RWPE2 (cell line): ENCODE measurements at regions not wholly inside any gene's neighbourhood (a gene's known extent, or its start where the extent isn't known, plus 50 kb on each side); places are given as distances from the start of the nearest gene placed in this dataset.

Experiments
- ATAC-seq: fragments of 200-7000 bp; cut with Tn5 transposase; 3 replicates; pipeline ENCODE4 v1.9.1; 2021; ENCODE audit warnings: low read depth
- DNase-seq: peaks from one replicate; pipeline ENCODE4 v3.0.0-alpha.2; 2020; ENCODE audit warnings: low spot score
- H3K27ac ChIP-seq: fragments of 450-650 bp; 2 replicates; pipeline ENCODE4 v1.5.1; 2017; ENCODE audit warnings: mild to moderate bottlenecking; ENCODE audit not compliant: poor library complexity, severe bottlenecking
- H3K27me3 ChIP-seq: fragments of 250-450 bp; sonication (Bioruptor Pico); 2 replicates; pipeline ENCODE4 v1.5.1; 2021; ENCODE audit warnings: mild to moderate bottlenecking, moderate library complexity; ENCODE audit not compliant: insufficient read depth, poor library complexity, severe bottlenecking
- H3K36me3 ChIP-seq: fragments of 250-450 bp; sonication (Bioruptor Pico); 2 replicates; pipeline ENCODE4 v1.5.1; 2020; ENCODE audit warnings: low read depth, mild to moderate bottlenecking, moderate library complexity
- H3K4me1 ChIP-seq: fragments of 250-450 bp; sonication (Bioruptor Pico); 2 replicates; pipeline ENCODE4 v1.5.1; 2021; ENCODE audit warnings: mild to moderate bottlenecking, moderate library complexity; ENCODE audit not compliant: insufficient read depth, poor library complexity, severe bottlenecking
- H3K4me3 ChIP-seq: fragments of 250-450 bp; sonication (Bioruptor Pico); 2 replicates; pipeline ENCODE4 v1.5.1; 2021; ENCODE audit warnings: mild to moderate bottlenecking, moderate library complexity; ENCODE audit not compliant: severe bottlenecking
- H3K9me3 ChIP-seq: fragments of 250-450 bp; sonication (Bioruptor Pico); 2 replicates; pipeline ENCODE4 v1.5.1; 2021; ENCODE audit warnings: mild to moderate bottlenecking, moderate library complexity; ENCODE audit not compliant: severe bottlenecking
- TF ChIP-seq, protein P1 (sequence below): fragments of 450-650 bp; IDR thresholded peaks from one replicate; pipeline ENCODE4 v1.5.1; 2017; ENCODE audit warnings: mild to moderate bottlenecking, moderate library complexity; ENCODE audit not compliant: poor library complexity, severe bottlenecking

DNA sequence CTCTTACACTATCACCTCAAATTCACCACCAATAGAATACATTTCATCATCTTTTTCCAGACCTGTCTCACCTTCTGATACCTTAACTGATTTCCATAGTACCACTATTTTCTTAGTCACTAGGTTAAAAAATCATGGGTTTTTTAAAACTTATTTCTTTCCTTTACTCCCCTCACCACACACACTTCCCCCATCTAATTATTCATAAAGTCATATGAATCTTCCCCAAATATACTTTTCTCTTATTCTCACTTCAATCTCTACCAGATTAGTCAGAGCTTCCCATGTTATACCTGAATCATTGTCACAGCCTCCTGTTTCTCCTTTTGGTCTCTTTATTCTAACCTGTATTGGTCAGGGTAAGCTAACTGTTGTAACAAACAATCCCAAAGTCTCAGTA is 696.3 kb downstream of the BCL11A start:
- TF ChIP-seq, protein P1, sequence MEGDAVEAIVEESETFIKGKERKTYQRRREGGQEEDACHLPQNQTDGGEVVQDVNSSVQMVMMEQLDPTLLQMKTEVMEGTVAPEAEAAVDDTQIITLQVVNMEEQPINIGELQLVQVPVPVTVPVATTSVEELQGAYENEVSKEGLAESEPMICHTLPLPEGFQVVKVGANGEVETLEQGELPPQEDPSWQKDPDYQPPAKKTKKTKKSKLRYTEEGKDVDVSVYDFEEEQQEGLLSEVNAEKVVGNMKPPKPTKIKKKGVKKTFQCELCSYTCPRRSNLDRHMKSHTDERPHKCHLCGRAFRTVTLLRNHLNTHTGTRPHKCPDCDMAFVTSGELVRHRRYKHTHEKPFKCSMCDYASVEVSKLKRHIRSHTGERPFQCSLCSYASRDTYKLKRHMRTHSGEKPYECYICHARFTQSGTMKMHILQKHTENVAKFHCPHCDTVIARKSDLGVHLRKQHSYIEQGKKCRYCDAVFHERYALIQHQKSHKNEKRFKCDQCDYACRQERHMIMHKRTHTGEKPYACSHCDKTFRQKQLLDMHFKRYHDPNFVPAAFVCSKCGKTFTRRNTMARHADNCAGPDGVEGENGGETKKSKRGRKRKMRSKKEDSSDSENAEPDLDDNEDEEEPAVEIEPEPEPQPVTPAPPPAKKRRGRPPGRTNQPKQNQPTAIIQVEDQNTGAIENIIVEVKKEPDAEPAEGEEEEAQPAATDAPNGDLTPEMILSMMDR: no peak
- DNase-seq: no peak
- Histone ChIP-seq H3K36me3 (no peaks in the 10 kb centered on the region), H3K4me1 (no peaks in the 10 kb centered on the region), H3K4me3 (no peak overlapping the region), H3K9me3 (no peaks in the 10 kb centered on the region), H3K27ac (no peak overlapping the region), H3K27me3 (no peaks in the 10 kb centered on the region)
- no peak for ATAC-seq

DNA sequence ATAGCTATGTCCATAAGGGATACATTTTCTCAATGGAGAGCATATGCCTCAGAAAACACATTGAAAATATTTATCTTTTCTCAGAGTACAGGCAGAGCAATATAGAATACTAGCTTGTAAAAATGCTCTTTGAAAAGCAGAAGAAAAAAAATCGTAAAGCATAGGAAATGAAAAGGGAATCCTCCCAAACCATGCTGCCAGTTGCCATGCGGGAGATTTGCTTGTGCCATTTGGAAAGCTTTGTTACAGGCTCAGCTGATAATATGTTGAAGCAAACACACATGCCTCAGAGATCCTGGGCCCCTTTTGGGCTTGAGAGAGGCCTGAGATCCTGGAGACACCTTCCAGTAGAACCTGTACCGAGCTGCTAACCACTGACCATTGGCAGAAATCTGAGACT is 697.1 kb downstream of the BCL11A start:
- no peaks in the 10 kb centered on the region for H3K27me3 ChIP-seq
- H3K4me3 ChIP-seq: no peak overlapping the region
- DNase-seq (no peak), ATAC-seq (no peak)
- TF ChIP-seq, protein P1: no peak
- no peaks in the 10 kb centered on the region for H3K9me3 ChIP-seq
- H3K27ac ChIP-seq: no peak overlapping the region
- H3K36me3 ChIP-seq: no peaks in the 10 kb centered on the region
- no peaks in the 10 kb centered on the region for H3K4me1 ChIP-seq

DNA sequence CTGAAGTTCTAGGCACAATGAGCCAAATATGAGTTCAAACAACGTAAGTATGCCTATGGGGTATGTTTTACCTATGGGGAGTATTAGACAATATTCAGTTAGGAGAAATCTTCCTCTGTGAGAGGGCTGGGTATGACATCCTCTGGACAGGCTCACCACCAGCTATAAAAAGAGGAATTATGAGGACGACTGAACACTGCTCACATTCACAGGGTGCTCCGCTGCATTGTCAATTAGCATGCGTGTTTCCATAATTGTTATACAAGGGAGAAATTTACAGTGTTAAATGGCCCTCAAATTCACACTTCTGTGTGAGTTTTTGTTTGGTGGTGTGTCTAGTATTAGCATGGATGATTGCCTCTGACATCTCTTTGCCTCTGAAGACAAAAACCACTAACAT is 700.4 kb downstream of the BCL11A start:
- DNase-seq: no peak
- TF ChIP-seq, protein P1: no peak
- no peaks in the 10 kb centered on the region for H3K9me3 ChIP-seq

DNA sequence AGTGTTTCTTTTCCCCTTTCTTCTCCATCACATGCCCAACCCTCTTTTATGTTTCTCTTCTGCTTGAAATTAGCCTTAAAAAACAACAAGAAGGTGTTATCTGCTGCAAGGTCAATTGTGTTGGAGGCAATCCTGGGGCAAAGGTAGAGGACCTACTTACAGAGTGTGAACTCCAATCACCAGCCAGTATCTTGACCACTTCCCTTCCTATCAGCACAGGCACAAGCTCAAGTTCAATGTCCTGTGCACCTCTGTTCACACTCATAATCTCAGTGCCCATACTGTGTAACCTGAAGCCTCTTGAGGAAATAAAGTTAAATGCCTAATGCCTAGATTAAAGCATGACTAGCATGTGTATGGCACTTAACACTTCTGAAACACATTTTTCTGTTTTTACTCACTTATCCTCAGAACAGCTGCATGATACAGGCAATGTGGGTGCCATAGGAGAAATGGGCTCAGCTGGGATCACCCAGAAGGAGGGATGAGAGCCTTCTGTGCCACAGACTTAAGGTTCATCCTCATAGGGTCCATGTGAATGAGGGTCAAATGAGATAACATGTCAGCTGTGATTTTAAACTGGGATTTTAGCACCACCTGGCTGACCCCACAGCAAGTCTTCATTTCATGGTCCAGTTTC is 701.5 kb downstream of the BCL11A start:
- no peaks in the 10 kb centered on the region for H3K27me3 ChIP-seq
- H3K9me3 ChIP-seq: no peaks in the 10 kb centered on the region
- no peak overlapping the region for H3K27ac ChIP-seq
- ATAC-seq (no peak), DNase-seq (no peak)
- no peak overlapping the region for H3K4me3 ChIP-seq
- TF ChIP-seq, protein P1: no peak
- no peaks in the 10 kb centered on the region for H3K4me1 ChIP-seq
- no peaks in the 10 kb centered on the region for H3K36me3 ChIP-seq

More for the DNA sequence above, 700.4 kb downstream of the BCL11A start:
- Histone ChIP-seq H3K27me3 (no peaks in the 10 kb centered on the region), H3K4me3 (no peak overlapping the region), H3K4me1 (no peaks in the 10 kb centered on the region), H3K27ac (no peak overlapping the region), H3K36me3 (no peaks in the 10 kb centered on the region)
- no peak for ATAC-seq

DNA sequence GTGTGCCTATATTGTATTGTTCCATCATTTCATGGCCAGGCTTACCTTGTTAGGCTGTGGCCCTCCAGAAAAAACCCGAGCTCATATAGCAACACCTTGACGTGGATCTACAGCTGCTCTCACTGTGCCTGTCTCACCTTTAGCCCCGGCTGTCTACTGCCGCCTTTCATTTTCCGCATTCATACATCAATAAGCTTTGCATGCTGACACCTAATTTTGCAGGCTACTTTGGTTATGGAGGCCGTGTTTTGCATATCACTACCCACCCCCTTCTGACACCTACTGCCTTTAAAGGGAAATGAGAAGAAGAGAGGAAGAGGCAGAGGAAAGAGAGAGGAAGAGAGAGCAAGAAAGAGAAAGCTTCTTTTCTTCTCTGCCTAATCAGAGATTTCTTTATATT is 702.9 kb downstream of the BCL11A start:
- H3K27ac ChIP-seq: no peak overlapping the region
- no peaks in the 10 kb centered on the region for H3K4me1 ChIP-seq
- no peaks in the 10 kb centered on the region for H3K9me3 ChIP-seq
- TF ChIP-seq, protein P1: no peak
- ATAC-seq (no peak), DNase-seq (no peak)
- no peak overlapping the region for H3K4me3 ChIP-seq
- H3K27me3 ChIP-seq: no peaks in the 10 kb centered on the region
- no peaks in the 10 kb centered on the region for H3K36me3 ChIP-seq
